GM12878 (cell line): ENCODE measurements at regions not wholly inside any gene's neighbourhood (a gene's known extent, or its start where the extent isn't known, plus 50 kb on each side); places are given as distances from the start of the nearest gene placed in this dataset.

Source experiments
- ATAC-seq: fragments of 200-7000 bp; cut with Tn5 transposase; 3 replicates; pipeline ENCODE4 v1.9.1; 2020; ENCODE audit warnings: mild to moderate bottlenecking, moderate library complexity
- BruUV-seq: library from RNA; stranded (reverse); fragments of 400-500 nt; replicated peaks from 2 replicates; lab custom pipeline; 2021; lab: Mats Ljungman, UMichigan
- CTCF ChIA-PET: fragments of 300-600 bp; sonication (Branson Sonifier 250); formaldehyde crosslinking; extraction: SDS; loops from one replicate; lab custom pipeline; 2021; ENCODE audit warnings: inconsistent platforms; lab: Yijun Ruan, JAX
- POLR2A ChIA-PET: fragments of 350-600 bp; formaldehyde crosslinking; extraction: SDS; loops from one replicate; lab custom pipeline; 2021; ENCODE audit warnings: inconsistent platforms; lab: Charles Lee
- RAD21 ChIA-PET: fragments of 300-600 bp; sonication (Branson Sonifier 250); formaldehyde crosslinking; loops from one replicate; lab custom pipeline; 2023; ENCODE audit warnings: antibody characterized with exemption; ENCODE audit not compliant: unreplicated experiment; lab: Charles Lee
- SMC1A ChIA-PET: fragments of 300-600 bp; sonication (Branson Sonifier 250); formaldehyde crosslinking; loops from one replicate; lab custom pipeline; 2023; ENCODE audit not compliant: unreplicated experiment, uncharacterized antibody; lab: Charles Lee
- DNase-seq: peaks from one replicate; pipeline ENCODE4 v3.0.0-alpha.2; 2011; ENCODE audit warnings: low read depth, low spot score
- FAIRE-seq: peaks from 3 replicates; lab custom pipeline; 2011; peaks lifted over from hg19 to GRCh38; lab: Jason Lieb, UNC
- H2AFZ ChIP-seq: 2 replicates; pipeline ENCODE4 v1.6.0; 2011; ENCODE audit warnings: low read depth, low read length, control low read depth; ENCODE audit not compliant: control insufficient read depth
- H3K27ac ChIP-seq: 2 replicates; pipeline ENCODE4 v1.5.1; 2011; ENCODE audit warnings: control low read depth; ENCODE audit not compliant: control insufficient read depth, insufficient read depth
- H3K27me3 ChIP-seq, 2 experiments: replicated peaks in 1 of 2; 2 replicates each; pipeline versions ENCODE4 v1.6.0 to v1.6.1; 2011; ENCODE audit warnings: low read length in 1 of 2; ENCODE audit not compliant: control insufficient read depth in 2 of 2, insufficient read depth in 2 of 2
- H3K36me3 ChIP-seq, 2 experiments: 2 replicates each; pipeline ENCODE4 v1.5.1; 2011; ENCODE audit warnings: low read length in 1 of 2; ENCODE audit not compliant: control insufficient read depth in 2 of 2, insufficient read depth in 2 of 2
- H3K4me1 ChIP-seq: 2 replicates; pipeline ENCODE4 v1.6.1; 2011; ENCODE audit warnings: mild to moderate bottlenecking, low read length, moderate library complexity, mixed read lengths; ENCODE audit not compliant: control insufficient read depth, insufficient read depth
- H3K4me2 ChIP-seq: 2 replicates; pipeline ENCODE4 v1.6.0; 2011; ENCODE audit warnings: control low read depth; ENCODE audit not compliant: control insufficient read depth, insufficient read depth
- H3K4me3 ChIP-seq: fragments of 200-600 bp; sonication (generic); 2 replicates; pipeline ENCODE4 v1.5.1; 2016
- H3K79me2 ChIP-seq: 2 replicates; pipeline ENCODE4 v1.6.0; 2011; ENCODE audit warnings: low read length; ENCODE audit not compliant: control insufficient read depth, insufficient read depth
- H3K9ac ChIP-seq: 2 replicates; pipeline ENCODE4 v1.8.0; 2011; ENCODE audit warnings: low read length, control low read depth, mixed read lengths; ENCODE audit not compliant: control insufficient read depth, insufficient read depth
- H3K9me3 ChIP-seq: replicated peaks from 3 replicates; pipeline ENCODE4 v1.5.1; 2011; ENCODE audit warnings: mild to moderate bottlenecking, low read length; ENCODE audit not compliant: control insufficient read depth, insufficient read depth
- H4K20me1 ChIP-seq: 2 replicates; pipeline ENCODE4 v1.6.0; 2011; ENCODE audit not compliant: control insufficient read depth, insufficient read depth
- ATF3 ChIP-seq: IDR thresholded peaks from 2 replicates; pipeline ENCODE4 v1.6.1; 2011; ENCODE audit warnings: low read depth, mild to moderate bottlenecking, low read length, moderate library complexity, borderline replicate concordance; ENCODE audit errors: extremely low read depth
- BCL11A ChIP-seq: IDR thresholded peaks from 2 replicates; pipeline ENCODE4 v1.6.1; 2011; ENCODE audit warnings: low read depth, low read length
- BMI1 ChIP-seq: fragments of 450-650 bp; IDR thresholded peaks from 2 replicates; pipeline ENCODE4 v1.6.1; 2016; ENCODE audit warnings: mild to moderate bottlenecking, moderate library complexity, borderline replicate concordance
- CHD4 ChIP-seq: fragments of 200-600 bp; sonication (generic); IDR thresholded peaks from 2 replicates; pipeline ENCODE4 v1.6.1; 2016; ENCODE audit warnings: mild to moderate bottlenecking
- GABPA ChIP-seq: IDR thresholded peaks from 2 replicates; pipeline ENCODE4 v1.6.1; 2014; ENCODE audit warnings: antibody characterized with exemption, low read depth, mild to moderate bottlenecking, inconsistent platforms
- IRF4 ChIP-seq: IDR thresholded peaks from 2 replicates; pipeline ENCODE4 v1.6.1; 2011; ENCODE audit warnings: low read depth, low read length
- JUND ChIP-seq: IDR thresholded peaks from 2 replicates; pipeline ENCODE4 v1.6.1; 2012; ENCODE audit warnings: low read depth, mild to moderate bottlenecking, low read length, improper control_type of control experiment, moderate library complexity
- KDM1A ChIP-seq: fragments of 200-600 bp; sonication (generic); IDR thresholded peaks from 2 replicates; pipeline ENCODE4 v1.6.1; 2016; ENCODE audit warnings: borderline replicate concordance
- NBN ChIP-seq: fragments of 450-650 bp; IDR thresholded peaks from 2 replicates; pipeline ENCODE4 v1.6.1; 2016
- PAX5 ChIP-seq: IDR thresholded peaks from 2 replicates; pipeline ENCODE4 v1.6.1; 2011; ENCODE audit warnings: low read depth, low read length, borderline replicate concordance
- RAD21 ChIP-seq: IDR thresholded peaks from 2 replicates; pipeline ENCODE4 v1.6.1; 2011; ENCODE audit warnings: mild to moderate bottlenecking, low read depth, low read length, moderate library complexity; ENCODE audit not compliant: insufficient read depth
- RFX5 ChIP-seq: IDR thresholded peaks from 2 replicates; pipeline ENCODE4 v1.6.1; 2011; ENCODE audit warnings: low read depth, low read length, improper control_type of control experiment
- SPI1 ChIP-seq: IDR thresholded peaks from 2 replicates; pipeline ENCODE4 v1.6.1; 2011; ENCODE audit warnings: low read depth, mild to moderate bottlenecking, low read length, moderate library complexity, borderline replicate concordance; ENCODE audit not compliant: insufficient read depth
- TAF1 ChIP-seq: IDR thresholded peaks from 2 replicates; pipeline ENCODE4 v1.6.1; 2011; ENCODE audit warnings: mild to moderate bottlenecking, low read depth, low read length, borderline replicate concordance
- YBX1 ChIP-seq: fragments of 450-650 bp; IDR thresholded peaks from 2 replicates; pipeline ENCODE4 v1.6.1; 2016; ENCODE audit warnings: antibody characterized with exemption
- ZSCAN29 ChIP-seq: fragments of 450-650 bp; IDR thresholded peaks from 2 replicates; pipeline ENCODE4 v1.6.1; 2017; ENCODE audit warnings: mild to moderate bottlenecking, moderate library complexity
- ZZZ3 ChIP-seq: IDR thresholded peaks from 2 replicates; pipeline ENCODE4 v1.6.1; 2011; ENCODE audit warnings: low read depth; ENCODE audit not compliant: control insufficient read depth, insufficient read length
- WGBS: methylation state at CpG from one replicate; pipeline ENCODE4 v1.1.6; 2016; ENCODE audit warnings: low lambda C conversion rate; ENCODE audit not compliant: insufficient replicate concordance, insufficient coverage; ENCODE audit errors: missing lambda C conversion rate; 5-methylcytosine and 5-hydroxymethylcytosine counted together
- in situ Hi-C: fragments of 300-500 bp; cut with MboI; formaldehyde crosslinking; loops from 9 replicates; pipeline ENCODE4 v1.14.3; 2018; ENCODE audit warnings: mixed read lengths
- intact Hi-C: fragments of 100-400 bp; cut with micrococcal nuclease; formaldehyde crosslinking; loops from one replicate; pipeline ENCODE4 v1.14.2; 2022; ENCODE audit not compliant: unreplicated experiment

GRCh38 chr6:84500726-84501125 lies 263.7 kb downstream of the TBX18 start:
- Histone ChIP-seq H3K36me3 (no peaks in the 10 kb centered on the region), H3K4me2 (no peak overlapping the region), H2AFZ (no peak overlapping the region), H4K20me1 (no peaks in the 10 kb centered on the region), H3K4me3 (no peak overlapping the region), H3K79me2 (no peaks in the 10 kb centered on the region), H3K27ac (no peak overlapping the region), H3K9ac (no peak overlapping the region), H3K9me3 (no peaks in the 10 kb centered on the region), H3K4me1 (no peaks in the 10 kb centered on the region), H3K27me3 (no peaks in the 10 kb centered on the region)
- FAIRE-seq (no peak), DNase-seq (no peak), ATAC-seq (no peak)
- SMC1A ChIA-PET: interaction anchor here (0.9 to 1.3 kb wide), 5 partner anchors 8 to 229 kb away, joined by 3 to 6 read pairs (median 3); no protein-coding TSS in a partner anchor
- intact Hi-C loops: no loop called here
- no TSS peak for BruUV-seq
- CTCF ChIA-PET: interaction anchor here (0.7 to 1.3 kb wide), 3 partner anchors 11 to 78 kb away, joined by 3 to 4 read pairs (median 3); no protein-coding TSS in a partner anchor
- POLR2A ChIA-PET: interaction anchor here (1.4 kb wide), 1 partner anchor 37 kb away, joined by 3 read pairs; no protein-coding TSS in a partner anchor
- 4% methylated on average over 3 of the region's 3 CpGs for WGBS
- RAD21 ChIA-PET: interaction anchor here (1.1 to 1.8 kb wide), 2 partner anchors 46 to 68 kb away, joined by 4 read pairs; no protein-coding TSS in a partner anchor
- in situ Hi-C loops: no loop called here
- TF ChIP-seq YBX1 (no peak), KDM1A (no peak), ZZZ3 (no peak), IRF4 (no peak), GABPA (no peak), TAF1 (no peak), JUND (no peak), RAD21 (no peak), ATF3 (no peak), SPI1 (no peak), ZSCAN29 (no peak), BMI1 (no peak), CHD4 (no peak), PAX5 (no peak), BCL11A (no peak), NBN (no peak), RFX5 (no peak)
